ENCODE measurements at regions not wholly inside any gene's neighbourhood (a gene's known extent, or its start where the extent isn't known, plus 50 kb on each side); places are given as distances from the start of the nearest gene placed in this dataset.

DNA sequence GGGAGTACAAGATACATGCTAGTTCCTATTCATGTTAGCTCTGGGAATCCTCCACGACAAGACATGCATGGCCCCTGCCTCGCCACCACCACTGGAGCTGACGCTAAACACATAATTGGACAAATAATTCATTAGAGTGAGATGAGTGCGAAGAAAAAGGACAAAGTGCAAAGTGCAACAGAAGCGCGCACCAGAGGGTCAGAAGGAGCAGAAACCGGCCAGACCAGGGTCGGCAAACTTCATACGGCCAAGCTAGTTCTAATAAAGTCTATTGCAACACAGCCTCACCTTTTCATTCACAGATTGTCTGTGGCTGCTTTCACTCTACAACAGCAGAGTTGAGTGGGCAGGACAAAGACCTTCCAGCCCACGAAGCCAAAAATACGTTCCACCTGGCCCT is 266.1 kb upstream of the KLHL29 start:
- DNase-seq, result no peak

DNA sequence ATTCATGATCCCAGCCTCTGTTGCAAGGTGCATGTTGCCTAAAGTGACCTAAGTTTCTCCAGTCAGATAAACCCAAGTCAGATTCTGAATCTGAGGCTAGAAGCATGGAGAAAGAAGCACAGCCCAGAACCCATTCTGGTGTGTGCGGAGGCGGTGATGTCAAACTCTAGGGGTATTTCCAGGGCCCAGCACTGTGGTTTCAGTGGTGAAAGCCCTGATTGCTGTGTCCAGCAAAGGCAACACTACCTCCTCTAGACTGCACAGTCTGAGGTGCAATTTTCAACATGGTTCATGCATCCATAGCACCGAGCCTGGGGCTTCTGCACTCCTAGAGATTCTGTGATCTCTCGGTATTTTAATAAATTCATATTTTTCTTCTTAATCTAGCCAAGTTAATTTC is 264.8 kb upstream of the KLHL29 start:
- DNase-seq, result no peak

DNA sequence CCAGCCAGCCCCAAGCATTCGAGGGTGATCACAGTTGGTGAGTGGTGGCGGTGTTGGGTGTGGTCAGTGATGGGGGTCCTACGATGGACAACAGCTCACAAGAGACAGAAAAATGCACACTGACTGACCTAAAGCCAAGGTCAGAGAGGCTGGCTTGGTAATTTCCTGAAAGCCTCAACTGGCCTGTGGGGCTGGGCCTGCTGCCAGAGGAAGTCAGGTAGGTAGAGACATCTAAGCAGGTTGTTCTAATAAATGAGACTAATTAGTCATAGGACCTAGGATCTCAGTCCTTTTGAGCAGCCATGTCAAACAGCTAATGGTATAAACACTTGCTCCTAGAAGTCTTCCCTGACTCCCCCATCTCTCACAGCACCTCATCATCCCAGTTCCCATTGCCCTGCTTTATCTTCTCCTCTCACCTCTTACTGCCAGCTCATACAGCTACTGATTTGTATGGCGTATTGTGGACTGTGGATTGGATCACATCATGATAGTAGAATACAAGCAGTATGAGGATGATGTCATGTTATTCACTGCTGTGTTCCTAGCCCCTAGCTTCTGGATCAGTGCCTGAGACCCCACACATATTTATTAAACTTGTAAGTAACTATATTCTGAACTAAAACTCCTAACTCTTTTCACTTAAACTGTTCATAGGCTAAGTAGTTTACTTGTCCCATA is 262.9 kb upstream of the KLHL29 start:
- no peak for DNase-seq

DNA sequence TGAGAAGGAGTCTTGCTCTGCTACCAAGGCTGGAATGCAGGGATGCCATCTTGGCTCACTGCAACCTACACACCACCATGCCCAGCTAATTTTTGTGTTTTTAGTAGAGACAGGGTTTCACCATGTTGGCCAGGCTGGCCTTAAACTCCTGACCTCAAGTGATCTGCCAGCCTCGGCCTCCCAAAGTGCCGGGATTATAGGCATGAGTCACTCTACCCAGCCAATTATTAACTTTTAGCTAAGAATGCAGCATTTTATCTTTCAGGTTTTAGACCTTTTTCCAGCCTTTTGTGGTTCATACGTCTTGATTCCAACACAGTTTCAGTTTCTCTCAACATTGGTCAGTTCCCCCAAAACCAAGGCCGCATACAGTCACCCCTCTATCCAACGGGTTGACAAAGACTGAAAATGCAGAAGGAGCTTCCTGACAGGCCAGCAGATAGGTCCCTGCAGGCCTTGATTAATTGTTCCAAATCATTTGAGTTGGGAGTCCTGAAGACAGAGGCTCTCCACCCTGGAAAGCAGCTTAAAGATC is 262.2 kb upstream of the KLHL29 start:
- no peak for DNase-seq

DNA sequence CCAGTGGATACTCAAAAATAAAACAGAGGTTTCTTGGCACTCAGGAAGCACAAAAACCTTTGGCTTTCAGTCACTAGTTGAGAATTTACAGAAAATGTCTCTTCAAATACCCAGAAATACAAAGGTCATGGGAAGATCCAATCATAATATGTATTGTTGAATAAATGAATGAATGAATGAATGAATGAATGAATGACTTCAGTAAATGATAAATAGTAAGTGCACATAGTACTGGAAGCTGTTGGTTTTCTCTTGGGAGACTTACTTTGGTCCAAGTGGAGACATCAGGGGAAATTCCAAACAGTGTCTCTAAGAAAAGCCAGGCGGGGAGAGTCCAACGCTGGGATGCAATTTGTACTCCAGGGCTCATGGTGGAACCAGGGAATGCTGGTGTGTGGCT is 261.3 kb upstream of the KLHL29 start:
- no peak for DNase-seq

DNA sequence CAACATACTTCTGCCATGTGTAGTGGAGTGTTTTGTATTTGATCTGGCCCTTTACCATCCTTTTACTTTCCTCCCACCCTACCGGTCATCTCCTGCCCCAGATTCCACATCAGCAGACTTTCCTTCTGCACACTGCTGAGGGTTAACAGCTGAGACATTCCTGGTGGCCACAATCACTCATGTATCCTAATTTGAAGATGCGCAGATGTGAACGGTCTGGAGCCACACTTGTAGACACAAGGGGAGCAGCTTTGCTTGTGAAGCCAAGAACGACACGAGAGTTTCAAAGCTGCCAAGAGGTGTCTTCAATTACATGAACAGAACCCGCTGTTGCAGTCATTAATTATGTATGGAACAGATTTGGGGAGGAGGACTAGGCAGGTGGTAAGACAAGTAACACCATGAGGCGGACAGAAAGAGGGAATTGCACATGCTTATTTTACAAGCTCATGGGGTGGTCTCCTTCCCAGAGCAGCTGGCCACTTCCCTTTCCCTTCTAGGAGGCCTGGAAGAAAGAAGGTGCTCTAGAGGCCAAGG is 260.7 kb upstream of the KLHL29 start:
- DNase-seq, result no peak

DNA sequence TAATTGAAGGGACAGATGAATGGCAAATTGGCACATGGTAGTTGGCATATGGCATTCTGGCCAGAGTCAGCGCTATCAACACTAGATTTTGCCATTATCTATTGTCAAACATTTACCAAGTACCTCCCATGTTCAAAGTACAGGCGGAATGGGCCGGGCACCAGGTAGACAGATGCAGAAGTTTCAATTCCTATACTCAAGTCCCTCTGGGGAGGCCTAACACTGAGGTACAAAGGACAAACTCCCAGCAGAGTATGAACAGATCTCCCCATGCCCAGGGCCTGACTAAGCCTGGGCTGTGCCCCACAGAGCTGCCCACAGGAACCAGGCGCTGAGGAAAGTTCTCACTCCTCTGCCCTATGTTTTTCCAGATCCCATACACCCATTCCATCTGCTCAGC is 257.5 kb upstream of the KLHL29 start:
- DNase-seq, result no peak

DNA sequence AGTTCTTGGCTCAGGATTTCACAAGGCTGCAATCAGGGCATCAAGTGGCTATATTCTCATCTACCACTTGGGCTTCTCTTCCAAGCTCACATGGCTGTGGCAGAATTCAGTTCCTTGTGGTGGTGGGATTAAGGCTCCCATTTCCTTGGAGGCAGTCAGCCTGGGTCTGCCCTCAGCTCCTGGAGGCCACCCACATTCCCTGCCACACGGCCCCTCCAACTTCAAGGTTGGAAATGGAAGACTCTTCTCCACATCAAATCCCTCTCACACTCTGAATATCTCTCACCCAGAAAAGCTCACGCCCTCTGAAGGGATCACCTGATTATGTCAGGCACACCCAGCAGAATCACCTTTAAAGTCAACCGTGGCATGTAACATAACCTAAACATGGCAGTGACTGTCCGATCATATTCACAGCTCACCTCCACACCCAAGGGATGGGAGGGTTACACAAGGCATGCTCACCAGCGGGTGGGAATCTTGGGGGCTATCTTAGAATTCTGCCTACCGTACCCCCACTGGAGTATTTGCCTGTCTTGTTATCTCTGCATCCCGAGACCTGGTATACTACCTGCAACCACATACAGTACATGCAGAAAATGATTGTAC is 256.2 kb upstream of the KLHL29 start:
- no peak for DNase-seq

DNA sequence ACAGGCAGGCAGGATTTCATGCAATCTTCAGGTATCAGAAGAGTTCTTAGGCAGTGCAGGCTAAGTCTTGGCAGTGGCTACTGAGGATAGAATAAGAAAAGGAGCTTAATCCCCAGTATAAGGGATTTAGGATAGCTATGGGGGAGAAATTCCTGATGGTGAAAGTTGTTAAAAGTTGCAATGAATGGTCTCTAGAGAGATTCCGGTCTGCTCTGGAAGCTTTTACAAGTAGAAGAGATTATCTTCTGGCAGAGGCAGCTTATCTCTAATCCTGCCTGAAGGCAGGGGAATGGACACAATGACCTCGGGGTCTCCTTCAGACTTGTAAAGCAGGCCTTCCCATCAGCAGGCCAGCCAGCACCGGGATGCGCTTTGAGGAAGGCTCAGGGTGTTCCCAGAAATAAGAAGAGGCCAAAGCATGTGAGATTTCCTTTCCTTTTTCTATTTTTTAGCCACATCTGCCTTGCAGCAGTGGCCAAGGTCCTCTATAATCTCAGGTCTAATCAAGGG is 253.9 kb upstream of the KLHL29 start:
- DNase-seq, result no peak

DNA sequence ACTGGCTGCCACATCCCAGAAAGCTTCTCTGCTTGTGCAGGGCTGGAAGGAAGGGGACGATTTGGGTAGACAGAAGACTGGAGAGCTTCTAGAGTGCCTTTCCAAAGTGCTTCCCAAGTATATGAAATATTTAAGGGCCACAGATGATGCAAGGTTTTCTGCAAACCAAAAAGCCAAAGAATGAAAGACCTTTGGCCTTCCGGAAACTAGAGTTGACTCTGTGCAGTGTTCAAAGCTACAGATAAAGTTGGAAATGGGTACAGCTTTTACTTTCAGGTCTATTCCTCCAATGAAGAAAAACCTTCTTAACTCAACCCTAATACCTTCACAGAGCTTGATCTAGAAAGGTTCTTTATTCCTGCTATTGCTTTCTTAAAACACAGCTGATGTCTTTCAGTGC is 253.0 kb upstream of the KLHL29 start:
- DNase-seq, result no peak

DNA sequence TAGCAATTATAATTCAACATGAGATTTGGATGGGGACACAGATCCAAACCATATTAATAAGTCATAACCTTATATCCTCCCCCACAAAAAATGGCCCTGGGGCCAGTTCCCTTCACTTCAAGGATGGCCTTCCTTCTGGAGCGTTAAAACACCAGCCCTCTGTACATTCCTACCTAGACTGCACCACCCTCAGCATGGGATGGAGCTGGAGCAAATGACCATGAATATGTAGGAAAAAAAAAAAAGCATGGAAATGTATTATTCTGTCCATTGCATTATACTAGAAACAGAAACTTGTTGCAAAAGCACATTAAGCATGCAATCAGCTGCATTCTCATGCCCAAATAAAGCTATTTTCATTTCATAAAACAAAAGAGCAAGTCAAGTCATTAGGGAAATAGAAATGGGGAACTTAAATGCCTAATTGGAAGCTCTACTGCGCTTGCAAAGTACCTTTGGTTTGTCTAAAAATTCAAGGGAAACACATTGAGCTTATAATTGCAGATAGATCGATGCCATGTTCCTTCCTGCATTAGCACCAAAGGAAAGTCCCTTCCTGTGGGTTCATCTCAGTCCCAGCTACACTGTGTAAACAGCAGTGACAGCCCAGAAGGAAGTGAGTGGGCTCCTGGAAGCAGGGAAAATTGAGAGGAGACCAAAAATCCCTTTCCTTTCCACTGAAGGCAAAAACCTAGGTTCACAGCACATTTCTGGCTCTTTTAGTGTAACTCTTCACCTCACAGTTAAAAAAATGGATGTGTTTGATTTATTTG is 252.0 kb upstream of the KLHL29 start:
- peak in 1 of 51 donors; percentile 1 for DNase-seq

DNA sequence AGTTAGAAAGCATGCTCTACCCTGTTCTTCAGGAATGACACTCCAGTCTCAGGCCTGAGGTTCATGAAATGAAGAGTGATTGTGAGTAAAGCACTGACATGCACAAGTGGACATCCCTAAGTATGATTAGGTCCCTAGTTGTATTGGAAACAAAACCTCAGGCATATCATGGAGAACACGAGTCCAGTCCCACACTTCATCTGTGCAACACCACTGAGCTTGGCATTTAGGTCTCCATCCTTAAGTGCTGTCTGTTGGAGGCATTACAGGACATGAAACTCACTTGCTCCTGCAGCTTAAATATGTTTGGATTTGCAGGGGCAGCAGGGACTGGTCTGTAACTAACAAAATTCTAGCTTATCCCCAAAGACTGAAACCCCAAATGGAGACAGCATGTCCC is 250.3 kb upstream of the KLHL29 start:
- no peak for DNase-seq

DNA sequence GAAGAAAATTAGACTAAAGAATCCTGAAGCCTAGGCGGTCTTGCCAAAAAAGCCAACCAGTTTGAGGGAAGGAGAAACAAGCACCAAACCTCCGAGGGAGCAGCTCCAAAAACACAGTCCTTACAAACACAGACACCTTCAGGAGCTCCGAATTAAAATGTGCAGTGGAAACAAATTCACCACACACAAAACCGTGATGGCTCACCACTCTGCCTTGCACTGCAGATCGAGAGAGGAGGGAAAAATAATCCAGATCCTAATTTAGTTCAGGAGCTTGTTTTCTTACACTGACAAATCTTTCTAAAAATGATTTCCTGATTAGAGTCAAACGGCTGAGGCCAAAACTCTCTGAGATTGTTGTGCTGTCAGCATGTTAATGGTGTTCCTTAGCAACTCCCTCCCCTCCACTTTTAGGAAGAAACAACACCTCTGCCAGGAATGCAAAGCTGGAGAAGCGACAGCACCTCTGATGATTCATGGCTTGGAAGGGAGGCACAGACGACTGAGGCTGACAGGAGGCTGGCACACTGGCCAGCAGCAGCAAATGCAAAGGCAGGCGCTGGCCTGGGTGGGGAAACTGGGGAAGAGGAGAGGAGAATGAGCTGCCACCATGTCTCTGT is 249.4 kb upstream of the KLHL29 start:
- DNase-seq, result peak in 17 of 51 donors; percentile 2 to 77 (median 8)

DNA sequence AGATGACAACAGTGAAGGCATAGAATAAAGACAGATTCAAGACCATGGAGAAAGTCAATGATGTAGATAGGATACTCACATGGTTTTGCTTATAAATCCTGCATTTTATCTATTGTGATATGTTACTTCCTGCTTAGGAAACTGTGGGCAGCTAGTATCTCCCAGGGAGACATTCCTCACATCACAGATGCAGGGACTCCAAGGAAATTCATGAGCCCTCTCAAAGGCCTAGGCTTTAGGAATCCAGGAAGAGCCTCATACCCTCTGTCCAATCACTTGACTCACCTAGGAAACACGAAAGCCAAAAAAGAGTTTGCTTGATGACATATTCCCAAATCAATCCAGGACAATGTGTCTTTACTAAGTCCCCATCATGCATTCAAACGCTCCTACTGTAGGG is 247.8 kb upstream of the KLHL29 start:
- DNase-seq, result no peak

DNA sequence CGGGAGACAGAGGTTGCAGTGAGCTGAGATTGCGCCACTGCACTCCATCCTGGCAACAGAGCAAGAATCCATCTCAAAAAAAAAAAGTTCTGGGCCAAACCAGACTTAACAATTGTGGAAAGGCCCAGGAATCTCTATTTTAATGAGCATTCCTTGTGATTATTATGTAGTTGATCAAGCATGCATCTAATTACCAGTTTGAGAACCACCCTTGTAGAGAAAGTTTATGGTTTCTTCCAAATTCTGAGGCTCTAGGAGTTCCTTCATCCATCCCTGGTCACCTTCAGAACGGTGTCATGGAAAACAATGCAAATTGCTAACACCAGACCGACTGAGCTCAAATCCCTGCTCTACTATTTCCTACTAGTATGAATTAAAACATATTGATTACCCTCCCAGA is 246.3 kb upstream of the KLHL29 start:
- DNase-seq, result no peak

DNA sequence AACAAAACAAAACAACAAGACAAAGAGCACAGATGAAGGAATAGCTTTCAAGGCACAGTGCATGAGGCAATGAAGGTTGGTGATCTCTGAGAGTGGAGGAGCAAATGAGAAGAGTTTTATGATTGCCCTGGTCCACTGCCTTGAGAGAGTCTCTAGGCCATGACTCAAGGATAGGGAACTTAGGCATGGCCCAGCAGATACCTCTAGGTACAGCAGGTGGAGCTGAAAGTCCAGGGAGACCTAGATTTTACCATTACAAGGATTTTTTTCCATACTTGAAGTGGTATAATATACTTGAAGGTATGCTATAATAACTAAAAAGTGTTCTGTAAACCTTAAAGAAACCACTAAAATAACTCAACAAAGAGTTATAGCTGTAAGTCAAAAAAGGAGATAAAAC is 239.5 kb upstream of the KLHL29 start:
- DNase-seq, result no peak

DNA sequence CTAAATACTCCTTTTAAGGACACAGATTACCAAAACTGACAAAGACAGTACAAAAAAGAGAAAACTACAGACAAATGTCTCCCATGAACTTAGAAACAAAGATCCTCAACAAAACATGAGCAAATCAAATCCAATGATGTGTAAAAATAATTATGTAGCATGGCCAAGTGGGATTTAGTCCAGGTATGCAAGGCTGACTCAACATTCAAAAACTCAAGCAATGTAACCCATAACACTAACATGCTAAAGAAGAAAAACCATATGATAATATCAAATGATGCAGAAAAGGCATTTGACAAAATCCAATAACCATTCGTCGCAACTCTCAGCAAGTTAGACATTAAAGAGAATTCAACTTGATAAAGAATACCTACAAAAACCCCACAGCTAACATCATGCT is 239.0 kb upstream of the KLHL29 start:
- DNase-seq, result no peak

DNA sequence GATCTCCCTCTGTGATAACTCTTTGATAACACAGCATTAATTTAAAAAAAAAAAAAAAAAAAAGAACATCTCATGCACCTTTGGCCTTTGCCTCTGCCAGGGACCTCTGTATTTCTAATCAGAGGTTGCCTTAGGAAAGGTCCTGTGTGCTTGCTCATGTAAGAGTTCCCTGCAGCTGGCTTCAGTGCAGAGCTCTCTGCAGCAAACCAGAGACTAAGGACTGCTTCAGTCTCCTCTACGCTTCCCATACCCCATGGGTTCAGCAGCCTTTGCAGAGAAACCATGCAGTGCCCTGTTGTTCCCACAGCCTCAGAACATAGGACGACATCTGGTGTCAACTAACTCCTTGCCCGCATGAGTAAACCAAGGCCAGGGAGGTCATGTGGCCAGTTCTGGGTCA is 236.6 kb upstream of the KLHL29 start:
- no peak for DNase-seq

DNA sequence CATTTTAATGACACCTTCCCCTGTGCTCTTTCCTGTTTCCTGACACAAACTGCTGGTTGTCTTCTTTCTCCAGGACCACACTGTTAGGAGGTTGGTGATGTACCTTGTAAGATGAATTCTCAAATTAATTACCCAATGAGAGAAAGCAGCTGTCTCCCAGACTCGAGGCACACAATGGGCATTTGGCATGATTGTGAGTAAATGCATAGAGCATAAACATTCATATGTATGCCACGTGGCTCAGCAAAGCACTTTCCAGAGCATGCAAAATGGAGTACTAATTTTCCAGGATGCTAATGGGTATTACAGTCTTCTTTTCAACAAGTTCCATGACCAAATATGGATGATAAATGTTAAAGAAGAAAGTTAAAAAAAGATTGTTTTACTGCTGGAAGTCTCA is 235.2 kb upstream of the KLHL29 start:
- no peak for DNase-seq

DNA sequence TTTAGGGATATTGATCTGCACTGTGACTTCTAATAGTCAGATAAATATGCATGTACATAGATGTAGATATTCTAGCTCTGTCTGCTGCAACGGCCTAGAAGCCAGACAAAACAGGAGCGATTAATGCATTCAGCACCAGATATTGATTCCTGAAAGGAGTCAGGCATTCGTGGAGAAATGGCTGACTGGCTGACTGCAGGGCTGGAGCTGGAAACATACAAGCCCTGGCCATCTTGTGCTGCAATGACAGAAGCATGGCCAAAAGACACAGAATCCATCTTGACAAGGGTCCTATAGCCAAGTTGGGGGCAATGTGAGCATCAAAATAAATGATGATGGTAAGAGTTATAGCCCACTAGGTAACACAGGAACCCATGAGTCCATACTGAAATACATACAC is 231.5 kb upstream of the KLHL29 start:
- DNase-seq, result no peak

DNA sequence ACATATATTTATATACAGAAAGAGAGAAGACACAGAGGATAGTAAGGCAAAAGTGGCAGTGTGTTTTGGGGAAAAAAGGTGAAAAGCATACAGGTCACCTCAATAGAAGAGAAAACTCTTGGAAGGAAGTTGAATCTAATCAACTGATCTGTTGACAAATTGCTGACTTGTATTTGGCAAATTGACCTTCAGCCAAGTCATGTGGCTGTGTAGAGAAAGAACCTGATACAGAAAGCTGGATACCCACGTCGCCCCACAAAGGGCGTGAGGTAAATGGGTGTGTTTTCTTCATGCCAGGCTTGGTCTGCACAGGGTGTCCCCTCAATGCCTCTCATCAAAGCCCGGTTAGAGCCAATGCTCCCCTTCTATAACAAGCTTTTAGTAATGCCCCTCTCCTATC is 230.0 kb upstream of the KLHL29 start:
- DNase-seq, result no peak

DNA sequence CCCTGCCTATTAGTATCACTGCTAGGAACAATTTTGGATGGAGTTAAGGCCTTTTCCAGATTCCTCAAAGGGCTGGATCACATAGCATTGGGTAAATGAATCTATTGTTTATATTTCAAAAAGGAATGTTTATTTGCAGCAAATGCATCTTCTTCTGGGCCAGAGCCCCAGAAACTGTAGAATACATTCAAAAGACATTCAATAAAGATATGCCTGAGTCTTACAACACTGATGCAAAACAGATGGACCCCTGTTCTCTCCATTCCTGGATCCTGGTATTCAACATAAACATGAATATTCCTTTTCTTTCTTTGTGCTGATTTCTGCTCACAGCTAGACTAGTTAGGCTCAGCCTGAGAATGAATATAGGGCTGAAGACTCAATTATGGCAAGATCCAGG is 227.2 kb upstream of the KLHL29 start:
- no peak for DNase-seq

All from hypothalamus (tissue), 51 donors.